ENCODE measurements at regions not wholly inside any gene's neighbourhood (a gene's known extent, or its start where the extent isn't known, plus 50 kb on each side); places are given as distances from the start of the nearest gene placed in this dataset.
A peak's percentile ranks its signal among the peaks of the same experiment; 100 is the strongest.

GRCh38 chr10:84038035-84038434 lies 101.3 kb upstream of the GHITM start:
- no peak for DNase-seq (ENCODE audit: low read depth, low spot score)

GRCh38 chr10:84039957-84040356 lies 99.4 kb upstream of the GHITM start:
- DNase-seq (ENCODE audit: low read depth, low spot score), result no peak

GRCh38 chr10:84047258-84048010 lies 91.9 kb upstream of the GHITM start:
- no peak for DNase-seq (ENCODE audit: low read depth, low spot score)

GRCh38 chr10:84049645-84050011 lies 89.7 kb upstream of the GHITM start:
- DNase-seq (ENCODE audit: low read depth, low spot score), result no peak

- no peak for DNase-seq (ENCODE audit: low read depth, low spot score)
These were observed 85.7 kb upstream of the GHITM start for GRCh38 chr10:84053626-84054025.

- no peak for DNase-seq (ENCODE audit: low read depth, low spot score)
These were observed 84.6 kb upstream of the GHITM start for GRCh38 chr10:84054743-84055142.

GRCh38 chr10:84059526-84059925 lies 79.8 kb upstream of the GHITM start:
- no peak for DNase-seq (ENCODE audit: low read depth, low spot score)

GRCh38 chr10:84063440-84063839 lies 75.9 kb upstream of the GHITM start:
- DNase-seq (ENCODE audit: low read depth, low spot score), result no peak

GRCh38 chr10:84065804-84066601 lies 73.3 kb upstream of the GHITM start:
- no peak for DNase-seq (ENCODE audit: low read depth, low spot score)

GRCh38 chr10:84074521-84074920 lies 64.8 kb upstream of the GHITM start:
- no peak for DNase-seq (ENCODE audit: low read depth, low spot score)

GRCh38 chr10:84075226-84076046 lies 63.9 kb upstream of the GHITM start:
- no peak for DNase-seq (ENCODE audit: low read depth, low spot score)

- no peak for DNase-seq (ENCODE audit: low read depth, low spot score)
These were observed 63.3 kb upstream of the GHITM start for GRCh38 chr10:84076047-84076388.

- peak; percentile 17 for DNase-seq (ENCODE audit: low read depth, low spot score)
These were observed 62.6 kb upstream of the GHITM start for GRCh38 chr10:84076540-84077195.

- DNase-seq (ENCODE audit: low read depth, low spot score), result no peak
These were observed 61.5 kb upstream of the GHITM start for GRCh38 chr10:84077768-84078167.

GRCh38 chr10:84078771-84079170 lies 60.5 kb upstream of the GHITM start:
- no peak for DNase-seq (ENCODE audit: low read depth, low spot score)

- DNase-seq (ENCODE audit: low read depth, low spot score), result no peak
These were observed 55.0 kb upstream of the GHITM start for GRCh38 chr10:84084342-84084741.

GRCh38 chr10:84087202-84087601 lies 52.1 kb upstream of the GHITM start:
- DNase-seq (ENCODE audit: low read depth, low spot score), result no peak

GRCh38 chr10:84088626-84089025 lies 50.7 kb upstream of the GHITM start:
- DNase-seq (ENCODE audit: low read depth, low spot score), result no peak

GRCh38 chr10:84089162-84089561 lies 50.1 kb upstream of the GHITM start:
- DNase-seq (ENCODE audit: low read depth, low spot score), result no peak
